ENCODE measurements at regions not wholly inside any gene's neighbourhood (a gene's known extent, or its start where the extent isn't known, plus 50 kb on each side); places are given as distances from the start of the nearest gene placed in this dataset.

- ATAC-seq (ENCODE audit: low read depth), result no peak
- H3K4me3 ChIP-seq (ENCODE audit: severe bottlenecking), result no peak overlapping the region
These were observed 140.4 kb upstream of the ETV3 start for GRCh38 chr1:157278383-157279137.

GRCh38 chr1:157277913-157278312, 139.7 kb upstream of the ETV3 start:
- Histone ChIP-seq H3K36me3 (ENCODE audit: low read depth) (no peaks in the 10 kb centered on the region), H3K9me3 (ENCODE audit: severe bottlenecking) (no peaks in the 10 kb centered on the region), H3K27me3 (ENCODE audit: insufficient read depth, poor library complexity, severe bottlenecking) (no peaks in the 10 kb centered on the region), H3K27ac (ENCODE audit: poor library complexity, severe bottlenecking) (no peak overlapping the region), H3K4me3 (ENCODE audit: severe bottlenecking) (no peak overlapping the region), H3K4me1 (ENCODE audit: insufficient read depth, poor library complexity, severe bottlenecking) (no peaks in the 10 kb centered on the region)
- TF ChIP-seq CTCF (IDR thresholded peaks at IDR 0.05; ENCODE audit: poor library complexity, severe bottlenecking), result no peak
- DNase-seq (ENCODE audit: low spot score) (no peak), ATAC-seq (ENCODE audit: low read depth) (no peak)

More at GRCh38 chr1:157278383-157279137, 140.4 kb upstream of the ETV3 start:
- Histone ChIP-seq H3K27ac (ENCODE audit: poor library complexity, severe bottlenecking) (no peak overlapping the region), H3K9me3 (ENCODE audit: severe bottlenecking) (no peaks in the 10 kb centered on the region), H3K4me1 (ENCODE audit: insufficient read depth, poor library complexity, severe bottlenecking) (no peaks in the 10 kb centered on the region), H3K27me3 (ENCODE audit: insufficient read depth, poor library complexity, severe bottlenecking) (no peaks in the 10 kb centered on the region), H3K36me3 (ENCODE audit: low read depth) (no peaks in the 10 kb centered on the region)
- DNase-seq (ENCODE audit: low spot score), result no peak
- no peak for TF ChIP-seq CTCF (IDR thresholded peaks at IDR 0.05; ENCODE audit: poor library complexity, severe bottlenecking)

- Histone ChIP-seq H3K27me3 (ENCODE audit: insufficient read depth, poor library complexity, severe bottlenecking) (no peaks in the 10 kb centered on the region), H3K4me3 (ENCODE audit: severe bottlenecking) (no peak overlapping the region), H3K4me1 (ENCODE audit: insufficient read depth, poor library complexity, severe bottlenecking) (no peaks in the 10 kb centered on the region), H3K9me3 (ENCODE audit: severe bottlenecking) (no peaks in the 10 kb centered on the region), H3K36me3 (ENCODE audit: low read depth) (no peaks in the 10 kb centered on the region), H3K27ac (ENCODE audit: poor library complexity, severe bottlenecking) (no peak overlapping the region)
- no peak for ATAC-seq (ENCODE audit: low read depth)
- no peak for DNase-seq (ENCODE audit: low spot score)
- TF ChIP-seq CTCF (IDR thresholded peaks at IDR 0.05; ENCODE audit: poor library complexity, severe bottlenecking), result no peak
These were observed 139.1 kb upstream of the ETV3 start for GRCh38 chr1:157277281-157277680.

GRCh38 chr1:157274698-157275534, 136.7 kb upstream of the ETV3 start:
- Histone ChIP-seq H3K27ac (ENCODE audit: poor library complexity, severe bottlenecking) (no peak overlapping the region), H3K9me3 (ENCODE audit: severe bottlenecking) (no peaks in the 10 kb centered on the region), H3K4me1 (ENCODE audit: insufficient read depth, poor library complexity, severe bottlenecking) (no peaks in the 10 kb centered on the region), H3K27me3 (ENCODE audit: insufficient read depth, poor library complexity, severe bottlenecking) (no peaks in the 10 kb centered on the region), H3K4me3 (ENCODE audit: severe bottlenecking) (no peak overlapping the region), H3K36me3 (ENCODE audit: low read depth) (no peaks in the 10 kb centered on the region)
- no peak for DNase-seq (ENCODE audit: low spot score)
- ATAC-seq (ENCODE audit: low read depth), result peak; percentile 49; the same call in 1 of the 3 replicates
- TF ChIP-seq CTCF (IDR thresholded peaks at IDR 0.05; ENCODE audit: poor library complexity, severe bottlenecking), result no peak

All from RWPE2 (cell line).